ENCODE measurements at regions not wholly inside any gene's neighbourhood (a gene's known extent, or its start where the extent isn't known, plus 50 kb on each side); places are given as distances from the start of the nearest gene placed in this dataset.
A peak's percentile ranks its signal among the peaks of the same experiment; 100 is the strongest.

DNA sequence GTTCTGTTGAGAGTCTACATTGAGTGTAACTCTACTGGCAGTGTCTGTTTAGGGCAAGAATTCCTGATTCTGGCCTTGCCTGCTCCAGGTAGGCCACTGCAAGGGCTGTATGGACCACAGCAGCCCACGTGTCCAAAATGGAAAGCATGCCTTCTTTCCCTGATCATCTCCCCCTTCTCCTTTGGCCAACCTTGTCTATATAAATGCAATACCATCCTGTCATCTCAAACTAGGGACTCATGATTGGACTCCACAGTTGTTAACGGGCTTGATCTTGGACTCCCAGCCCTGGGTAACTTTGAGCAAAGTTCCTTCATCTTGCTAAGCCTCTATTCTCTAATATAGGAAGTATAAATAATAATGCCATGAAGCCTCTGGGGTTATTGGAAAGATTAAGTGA, 533.6 kb downstream of the BNC2 start:
- no peak overlapping the region for H3K14ac ChIP-seq (ENCODE audit: low read length in 2 of 2)
- peaks cover 6% of the 10 kb centered on the region for H3K9me3 ChIP-seq (ENCODE audit: control insufficient read depth, low read length)
- H2AFZ ChIP-seq (ENCODE audit: low read depth, low read length): no peak overlapping the region
- H3K27me3 ChIP-seq (ENCODE audit: control insufficient read depth in 1 of 2, insufficient read depth in 1 of 2, low read length in 2 of 2): no peaks in the 10 kb centered on the region
- H2AK5ac ChIP-seq (ENCODE audit: low read length, severe bottlenecking): peak overlapping the region; percentile 72
- H3K4me3 ChIP-seq (ENCODE audit: insufficient read depth in 1 of 2, low read depth in 1 of 2, low read length in 2 of 2): no peak overlapping the region
- H4K91ac ChIP-seq (ENCODE audit: low read length): peak overlapping the region; percentile 43
- H2BK5ac ChIP-seq (ENCODE audit: low read depth, low read length, poor library complexity, severe bottlenecking): no peak overlapping the region
- H3K79me1 ChIP-seq (replicated peaks; ENCODE audit: low read length, poor library complexity, severe bottlenecking): no peaks in the 10 kb centered on the region
- peaks cover 9% of the 10 kb centered on the region for H3K4me1 ChIP-seq (ENCODE audit: control insufficient read depth, insufficient read depth, low read depth, low read length)
- H2BK12ac ChIP-seq (ENCODE audit: low read length in 2 of 2): peak overlapping the region; percentile 4 to 18
- H3K4me2 ChIP-seq (ENCODE audit: low read length, poor library complexity, severe bottlenecking): no peak overlapping the region
- H3K27ac ChIP-seq (ENCODE audit: low read length, poor library complexity, severe bottlenecking): peak overlapping the region; percentile 46
- H2BK120ac ChIP-seq (ENCODE audit: low read depth, low read length): no peak overlapping the region
- no peak for DNase-seq
- H3K4ac ChIP-seq (ENCODE audit: low read depth in 1 of 2, low read length in 2 of 2): peak overlapping the region in 1 of 2 experiments; percentile 37
- no peak overlapping the region for H4K8ac ChIP-seq (ENCODE audit: low read length)
- H2BK15ac ChIP-seq (ENCODE audit: low read depth, poor library complexity, severe bottlenecking): no peak overlapping the region
- no peaks in the 10 kb centered on the region for H3K36me3 ChIP-seq (ENCODE audit: control insufficient read depth in 1 of 2, insufficient read depth in 2 of 2, low read depth in 1 of 2, low read length in 2 of 2)
- 75% methylated on average over 2 of the region's 2 CpGs for WGBS
- H3K18ac ChIP-seq (ENCODE audit: low read depth in 1 of 2, low read length in 2 of 2): peak overlapping the region in 1 of 2 experiments; percentile 9
- peak overlapping the region; percentile 82 for H3K9ac ChIP-seq (ENCODE audit: low read length)
- H3K23ac ChIP-seq (ENCODE audit: low read length in 2 of 2): no peak overlapping the region

DNA sequence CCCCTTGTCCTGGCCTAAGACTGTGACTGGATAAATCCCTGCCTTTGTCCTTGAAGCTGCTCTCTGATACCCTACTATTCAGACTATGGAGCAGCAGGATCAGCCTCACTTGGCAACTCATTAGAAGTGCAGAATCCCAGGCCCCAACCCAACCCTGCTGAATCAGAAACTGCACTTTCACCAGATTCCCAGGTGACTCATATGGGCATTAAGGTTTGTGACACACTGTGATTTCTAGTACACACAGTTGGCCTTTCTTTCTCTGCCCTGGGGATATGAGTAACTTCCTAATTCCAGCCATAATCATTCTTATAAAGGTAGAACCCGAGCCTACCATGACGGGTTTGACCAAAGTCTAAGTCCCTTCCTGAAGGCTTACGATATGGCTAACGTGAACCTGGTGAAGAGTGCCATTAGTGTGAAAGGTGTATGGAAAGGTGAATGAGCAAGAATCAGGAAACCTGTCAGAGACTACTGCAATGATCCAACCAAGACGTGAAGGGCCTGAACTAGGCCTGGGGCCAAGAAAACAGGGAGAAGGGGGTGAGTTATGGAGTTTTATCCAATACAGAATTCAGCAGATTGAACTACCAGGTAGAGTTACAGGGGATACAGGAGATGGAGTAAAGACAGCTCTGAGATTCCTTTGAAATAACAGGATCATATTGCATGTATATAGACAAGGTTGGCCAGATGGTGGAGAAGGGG, 533.0 kb downstream of the BNC2 start:
- H2AFZ ChIP-seq (ENCODE audit: low read depth, low read length): no peak overlapping the region
- peak overlapping the region; percentile 72 for H2AK5ac ChIP-seq (ENCODE audit: low read length, severe bottlenecking)
- no peaks in the 10 kb centered on the region for H3K36me3 ChIP-seq (ENCODE audit: control insufficient read depth in 1 of 2, insufficient read depth in 2 of 2, low read depth in 1 of 2, low read length in 2 of 2)
- H2BK5ac ChIP-seq (ENCODE audit: low read depth, low read length, poor library complexity, severe bottlenecking): no peak overlapping the region
- H2BK15ac ChIP-seq (ENCODE audit: low read depth, poor library complexity, severe bottlenecking): peak overlapping the region; percentile 26
- peaks cover under 1% of the 10 kb centered on the region for H3K9me3 ChIP-seq (ENCODE audit: control insufficient read depth, low read length)
- H3K18ac ChIP-seq (ENCODE audit: low read depth in 1 of 2, low read length in 2 of 2): peak overlapping the region in 1 of 2 experiments; percentile 18
- no peak overlapping the region for H2BK120ac ChIP-seq (ENCODE audit: low read depth, low read length)
- no peak overlapping the region for H3K4me2 ChIP-seq (ENCODE audit: low read length, poor library complexity, severe bottlenecking)
- peak overlapping the region; percentile 82 for H3K9ac ChIP-seq (ENCODE audit: low read length)
- H4K91ac ChIP-seq (ENCODE audit: low read length): no peak overlapping the region
- peak overlapping the region in 1 of 2 experiments; percentile 37 for H3K4me3 ChIP-seq (ENCODE audit: insufficient read depth in 1 of 2, low read depth in 1 of 2, low read length in 2 of 2)
- H3K23ac ChIP-seq (ENCODE audit: low read length in 2 of 2): no peak overlapping the region
- H2BK12ac ChIP-seq (ENCODE audit: low read length in 2 of 2): no peak overlapping the region
- DNase-seq: peak; percentile 78
- no peaks in the 10 kb centered on the region for H3K79me1 ChIP-seq (replicated peaks; ENCODE audit: low read length, poor library complexity, severe bottlenecking)
- no peak overlapping the region for H3K4ac ChIP-seq (ENCODE audit: low read depth in 1 of 2, low read length in 2 of 2)
- no peak overlapping the region for H3K14ac ChIP-seq (ENCODE audit: low read length in 2 of 2)
- H3K4me1 ChIP-seq (ENCODE audit: control insufficient read depth, insufficient read depth, low read depth, low read length): peaks cover 9% of the 10 kb centered on the region
- H3K27me3 ChIP-seq (ENCODE audit: control insufficient read depth in 1 of 2, insufficient read depth in 1 of 2, low read length in 2 of 2): no peaks in the 10 kb centered on the region
- WGBS: 51% methylated on average over 5 of the region's 5 CpGs
- peak overlapping the region; percentile 1 for H3K27ac ChIP-seq (ENCODE audit: low read length, poor library complexity, severe bottlenecking)
- no peak overlapping the region for H4K8ac ChIP-seq (ENCODE audit: low read length)

DNA sequence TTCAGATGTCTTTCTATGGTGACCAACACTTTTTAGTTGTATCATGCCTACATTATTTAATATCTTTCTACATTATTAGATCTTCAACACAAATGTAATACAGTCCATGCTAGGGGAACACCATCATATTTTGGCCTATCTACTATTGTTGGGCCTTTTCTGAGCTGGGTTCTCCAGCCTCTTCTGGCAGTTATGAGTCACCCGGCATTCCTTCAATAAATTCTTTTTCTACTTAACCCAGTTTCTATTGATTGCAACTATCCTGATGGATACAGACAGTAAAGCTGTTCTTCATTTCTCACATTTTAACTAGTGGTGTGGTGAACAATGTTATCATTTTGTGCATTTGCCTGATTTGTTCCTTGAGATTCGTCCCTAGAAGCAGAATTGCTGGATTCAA, 529.3 kb downstream of the BNC2 start:
- 96% methylated on average over 2 of the region's 2 CpGs for WGBS
- Histone ChIP-seq H2BK5ac (ENCODE audit: low read depth, low read length, poor library complexity, severe bottlenecking) (no peak overlapping the region), H2AFZ (ENCODE audit: low read depth, low read length) (no peak overlapping the region), H3K4me2 (ENCODE audit: low read length, poor library complexity, severe bottlenecking) (no peak overlapping the region), H2BK12ac (ENCODE audit: low read length in 2 of 2) (no peak overlapping the region), H3K4me1 (ENCODE audit: control insufficient read depth, insufficient read depth, low read depth, low read length) (peaks cover 4% of the 10 kb centered on the region), H2AK5ac (ENCODE audit: low read length, severe bottlenecking) (no peak overlapping the region), H3K14ac (ENCODE audit: low read length in 2 of 2) (no peak overlapping the region), H3K9me3 (ENCODE audit: control insufficient read depth, low read length) (no peaks in the 10 kb centered on the region), H3K27me3 (ENCODE audit: control insufficient read depth in 1 of 2, insufficient read depth in 1 of 2, low read length in 2 of 2) (no peaks in the 10 kb centered on the region), H3K36me3 (ENCODE audit: control insufficient read depth in 1 of 2, insufficient read depth in 2 of 2, low read depth in 1 of 2, low read length in 2 of 2) (no peaks in the 10 kb centered on the region), H2BK15ac (ENCODE audit: low read depth, poor library complexity, severe bottlenecking) (no peak overlapping the region), H3K4me3 (ENCODE audit: insufficient read depth in 1 of 2, low read depth in 1 of 2, low read length in 2 of 2) (no peak overlapping the region), H3K27ac (ENCODE audit: low read length, poor library complexity, severe bottlenecking) (no peak overlapping the region), H3K18ac (ENCODE audit: low read depth in 1 of 2, low read length in 2 of 2) (no peak overlapping the region), H4K91ac (ENCODE audit: low read length) (no peak overlapping the region), H3K23ac (ENCODE audit: low read length in 2 of 2) (no peak overlapping the region), H3K4ac (ENCODE audit: low read depth in 1 of 2, low read length in 2 of 2) (no peak overlapping the region), H2BK120ac (ENCODE audit: low read depth, low read length) (no peak overlapping the region), H3K9ac (ENCODE audit: low read length) (peak overlapping the region; percentile 19), H4K8ac (ENCODE audit: low read length) (no peak overlapping the region), H3K79me1 (replicated peaks; ENCODE audit: low read length, poor library complexity, severe bottlenecking) (no peaks in the 10 kb centered on the region)
- DNase-seq: peak; percentile 33

GRCh38 chr9:16342246-16343020, 528.0 kb downstream of the BNC2 start:
- no peak for DNase-seq
- Histone ChIP-seq H2BK15ac (ENCODE audit: low read depth, poor library complexity, severe bottlenecking) (peak overlapping the region; percentile 71), H2AFZ (ENCODE audit: low read depth, low read length) (no peak overlapping the region), H3K27ac (ENCODE audit: low read length, poor library complexity, severe bottlenecking) (no peak overlapping the region), H2AK5ac (ENCODE audit: low read length, severe bottlenecking) (no peak overlapping the region), H3K23ac (ENCODE audit: low read length in 2 of 2) (no peak overlapping the region), H2BK5ac (ENCODE audit: low read depth, low read length, poor library complexity, severe bottlenecking) (no peak overlapping the region), H3K4me2 (ENCODE audit: low read length, poor library complexity, severe bottlenecking) (no peak overlapping the region), H2BK12ac (ENCODE audit: low read length in 2 of 2) (no peak overlapping the region), H3K14ac (ENCODE audit: low read length in 2 of 2) (no peak overlapping the region), H3K18ac (ENCODE audit: low read depth in 1 of 2, low read length in 2 of 2) (no peak overlapping the region), H3K9me3 (ENCODE audit: control insufficient read depth, low read length) (no peaks in the 10 kb centered on the region), H3K4me3 (ENCODE audit: insufficient read depth in 1 of 2, low read depth in 1 of 2, low read length in 2 of 2) (no peak overlapping the region), H2BK120ac (ENCODE audit: low read depth, low read length) (no peak overlapping the region), H3K4ac (ENCODE audit: low read depth in 1 of 2, low read length in 2 of 2) (no peak overlapping the region), H3K9ac (ENCODE audit: low read length) (peak overlapping the region; percentile 64), H3K4me1 (ENCODE audit: control insufficient read depth, insufficient read depth, low read depth, low read length) (peaks cover 2% of the 10 kb centered on the region), H4K91ac (ENCODE audit: low read length) (no peak overlapping the region), H3K36me3 (ENCODE audit: control insufficient read depth in 1 of 2, insufficient read depth in 2 of 2, low read depth in 1 of 2, low read length in 2 of 2) (no peaks in the 10 kb centered on the region), H3K27me3 (ENCODE audit: control insufficient read depth in 1 of 2, insufficient read depth in 1 of 2, low read length in 2 of 2) (no peaks in the 10 kb centered on the region), H3K79me1 (replicated peaks; ENCODE audit: low read length, poor library complexity, severe bottlenecking) (no peaks in the 10 kb centered on the region), H4K8ac (ENCODE audit: low read length) (no peak overlapping the region)
- WGBS: 96% methylated on average over 7 of the region's 7 CpGs
